ENCODE measurements at regions not wholly inside any gene's neighbourhood (a gene's known extent, or its start where the extent isn't known, plus 50 kb on each side); places are given as distances from the start of the nearest gene placed in this dataset.

DNA sequence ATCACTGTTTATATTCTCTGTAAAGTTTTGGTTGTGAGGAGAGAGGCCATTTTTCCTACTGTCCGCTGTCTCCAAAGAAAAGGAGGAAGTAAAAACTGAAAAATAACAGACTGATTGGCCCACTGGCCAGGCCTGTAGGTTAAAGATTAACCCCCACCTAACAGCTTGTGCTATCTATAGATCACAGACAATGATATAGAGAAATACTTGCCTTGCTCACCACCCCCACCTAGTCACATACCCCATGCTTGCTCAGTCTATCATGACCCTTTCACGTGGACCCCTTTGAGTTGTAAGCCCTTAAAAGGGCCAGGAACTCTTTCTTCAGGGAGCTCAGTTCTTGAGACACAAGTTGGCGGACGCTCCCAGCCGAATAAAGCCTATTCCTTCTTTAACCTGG, 357.4 kb downstream of the PRDM9 start:
- Histone ChIP-seq H3K4me1 (ENCODE audit: control insufficient read depth, extremely low read depth, insufficient read depth, low read length) (no peaks in the 10 kb centered on the region), H3K27me3 (ENCODE audit: control insufficient read depth, extremely low read depth, insufficient read depth, low read length) (no peaks in the 10 kb centered on the region), H3K36me3 (ENCODE audit: control insufficient read depth in 2 of 2, extremely low read depth in 1 of 2, insufficient read depth in 2 of 2, low read length in 2 of 2) (no peaks in the 10 kb centered on the region), H3K9me1 (ENCODE audit: control insufficient read depth, extremely low read depth, insufficient read depth, low read length) (no peaks in the 10 kb centered on the region), H4K20me1 (ENCODE audit: control insufficient read depth, extremely low read depth, insufficient read depth, low read length) (no peaks in the 10 kb centered on the region), H3K9ac (ENCODE audit: control insufficient read depth, extremely low read depth, insufficient read depth, low read length) (no peak overlapping the region), H3K4me2 (ENCODE audit: control insufficient read depth, extremely low read depth, insufficient read depth, low read depth, low read length) (no peak overlapping the region), H3K4me3 (ENCODE audit: control insufficient read depth in 2 of 3, extremely low read depth in 1 of 3, insufficient read depth in 2 of 3, low read depth in 1 of 3, low read length in 3 of 3) (no peak overlapping the region), H3K79me2 (ENCODE audit: control insufficient read depth, insufficient read depth, low read length) (no peaks in the 10 kb centered on the region), H2AFZ (ENCODE audit: control insufficient read depth, low read length) (no peak overlapping the region), H3K27ac (ENCODE audit: control insufficient read depth, insufficient read depth, low read length) (no peak overlapping the region), H3K9me3 (ENCODE audit: control insufficient read depth, low read depth, low read length) (no peaks in the 10 kb centered on the region)
- no peak for DNase-seq (ENCODE audit: low read depth, low spot score)
- TF ChIP-seq EZH2 (IDR thresholded peaks at IDR 0.05; ENCODE audit: low read length): no peak
- TF ChIP-seq, protein P1, sequence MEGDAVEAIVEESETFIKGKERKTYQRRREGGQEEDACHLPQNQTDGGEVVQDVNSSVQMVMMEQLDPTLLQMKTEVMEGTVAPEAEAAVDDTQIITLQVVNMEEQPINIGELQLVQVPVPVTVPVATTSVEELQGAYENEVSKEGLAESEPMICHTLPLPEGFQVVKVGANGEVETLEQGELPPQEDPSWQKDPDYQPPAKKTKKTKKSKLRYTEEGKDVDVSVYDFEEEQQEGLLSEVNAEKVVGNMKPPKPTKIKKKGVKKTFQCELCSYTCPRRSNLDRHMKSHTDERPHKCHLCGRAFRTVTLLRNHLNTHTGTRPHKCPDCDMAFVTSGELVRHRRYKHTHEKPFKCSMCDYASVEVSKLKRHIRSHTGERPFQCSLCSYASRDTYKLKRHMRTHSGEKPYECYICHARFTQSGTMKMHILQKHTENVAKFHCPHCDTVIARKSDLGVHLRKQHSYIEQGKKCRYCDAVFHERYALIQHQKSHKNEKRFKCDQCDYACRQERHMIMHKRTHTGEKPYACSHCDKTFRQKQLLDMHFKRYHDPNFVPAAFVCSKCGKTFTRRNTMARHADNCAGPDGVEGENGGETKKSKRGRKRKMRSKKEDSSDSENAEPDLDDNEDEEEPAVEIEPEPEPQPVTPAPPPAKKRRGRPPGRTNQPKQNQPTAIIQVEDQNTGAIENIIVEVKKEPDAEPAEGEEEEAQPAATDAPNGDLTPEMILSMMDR (optimal IDR thresholded peaks at IDR 0.05 in 1 of 3, IDR thresholded peaks at IDR 0.05 in 1 of 3, conservative IDR thresholded peaks at IDR 0.05 in 1 of 3; ENCODE audit: extremely low read depth in 1 of 3, insufficient read depth in 2 of 3, low read length in 3 of 3): no peak
- FAIRE-seq: no peak
- dilution Hi-C loops (cut with MboI; ENCODE audit: extremely low pct_ligation_motif_present, low sequenced_read_pairs): no loop called here

DNA sequence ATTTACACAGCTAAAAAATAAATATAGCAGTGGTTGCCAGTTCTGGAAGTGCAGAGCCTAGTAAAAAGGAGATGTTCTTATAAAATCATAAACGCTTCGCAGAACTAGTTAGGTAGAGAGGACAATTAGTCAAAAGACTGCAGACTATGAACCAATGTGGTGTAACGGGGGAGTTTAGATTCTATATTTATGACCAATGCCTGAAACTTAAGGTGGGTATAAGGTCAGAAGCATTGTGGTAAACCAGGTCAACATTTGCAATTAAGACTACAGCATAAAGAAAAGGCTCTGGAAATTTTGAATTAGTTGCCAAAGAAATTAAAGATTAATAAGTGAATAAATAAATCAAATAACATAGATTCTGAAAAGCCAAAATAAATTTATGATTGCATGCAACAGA, 370.4 kb downstream of the PRDM9 start:
- no peak for FAIRE-seq
- TF ChIP-seq EZH2 (IDR thresholded peaks at IDR 0.05; ENCODE audit: low read length): no peak
- TF ChIP-seq, protein P1 (optimal IDR thresholded peaks at IDR 0.05 in 1 of 3, IDR thresholded peaks at IDR 0.05 in 1 of 3, conservative IDR thresholded peaks at IDR 0.05 in 1 of 3; ENCODE audit: extremely low read depth in 1 of 3, insufficient read depth in 2 of 3, low read length in 3 of 3): no peak
- no peaks in the 10 kb centered on the region for H3K4me1 ChIP-seq (ENCODE audit: control insufficient read depth, extremely low read depth, insufficient read depth, low read length)

More for the DNA sequence above, 370.4 kb downstream of the PRDM9 start:
- Histone ChIP-seq H2AFZ (ENCODE audit: control insufficient read depth, low read length) (no peak overlapping the region), H3K9me3 (ENCODE audit: control insufficient read depth, low read depth, low read length) (no peaks in the 10 kb centered on the region), H3K27me3 (ENCODE audit: control insufficient read depth, extremely low read depth, insufficient read depth, low read length) (no peaks in the 10 kb centered on the region), H3K9me1 (ENCODE audit: control insufficient read depth, extremely low read depth, insufficient read depth, low read length) (no peaks in the 10 kb centered on the region), H3K9ac (ENCODE audit: control insufficient read depth, extremely low read depth, insufficient read depth, low read length) (no peak overlapping the region), H4K20me1 (ENCODE audit: control insufficient read depth, extremely low read depth, insufficient read depth, low read length) (no peaks in the 10 kb centered on the region), H3K4me2 (ENCODE audit: control insufficient read depth, extremely low read depth, insufficient read depth, low read depth, low read length) (no peak overlapping the region), H3K79me2 (ENCODE audit: control insufficient read depth, insufficient read depth, low read length) (no peaks in the 10 kb centered on the region), H3K36me3 (ENCODE audit: control insufficient read depth in 2 of 2, extremely low read depth in 1 of 2, insufficient read depth in 2 of 2, low read length in 2 of 2) (no peaks in the 10 kb centered on the region), H3K4me3 (ENCODE audit: control insufficient read depth in 2 of 3, extremely low read depth in 1 of 3, insufficient read depth in 2 of 3, low read depth in 1 of 3, low read length in 3 of 3) (no peak overlapping the region), H3K27ac (ENCODE audit: control insufficient read depth, insufficient read depth, low read length) (no peak overlapping the region)
- dilution Hi-C loops (cut with MboI; ENCODE audit: extremely low pct_ligation_motif_present, low sequenced_read_pairs): no loop called here
- DNase-seq (ENCODE audit: low read depth, low spot score): no peak
